ENCODE measurements at regions not wholly inside any gene's neighbourhood (a gene's known extent, or its start where the extent isn't known, plus 50 kb on each side); places are given as distances from the start of the nearest gene placed in this dataset.

GRCh38 chr10:84902553-84902952, 574.2 kb downstream of the CCSER2 start:
- Histone ChIP-seq H3K79me2 (ENCODE audit: insufficient read depth, low read depth) (no peaks in the 10 kb centered on the region), H4K20me1 (ENCODE audit: insufficient read depth) (no peaks in the 10 kb centered on the region), H2AFZ (ENCODE audit: low read depth) (no peak overlapping the region), H3K4me1 (ENCODE audit: low read depth, poor library complexity, severe bottlenecking) (no peaks in the 10 kb centered on the region), H3K4me3 (IDR thresholded peaks at IDR 0.05; ENCODE audit: insufficient read depth, low read depth, low read length) (no peak overlapping the region), H3K27me3 (ENCODE audit: insufficient read depth, low read depth) (no peaks in the 10 kb centered on the region), H3K27ac (no peak overlapping the region), H3K36me3 (ENCODE audit: insufficient read depth) (no peaks in the 10 kb centered on the region), H3K9ac (no peak overlapping the region), H3K4me2 (no peak overlapping the region)
- no peak for TF ChIP-seq CTCF (conservative IDR thresholded peaks at IDR 0.05; ENCODE audit: low read depth, low read length)

- H2AFZ ChIP-seq (ENCODE audit: low read depth) = no peak overlapping the region
- H3K27ac ChIP-seq = no peak overlapping the region
- no peak overlapping the region for H3K9ac ChIP-seq
Measured at GRCh38 chr10:84903320-84903719, 574.9 kb downstream of the CCSER2 start.

GRCh38 chr10:84907461-84908009, 579.1 kb downstream of the CCSER2 start:
- H3K27ac ChIP-seq = no peak overlapping the region

More at GRCh38 chr10:84903320-84903719, 574.9 kb downstream of the CCSER2 start:
- H3K4me2 ChIP-seq = no peak overlapping the region
- no peaks in the 10 kb centered on the region for H3K79me2 ChIP-seq (ENCODE audit: insufficient read depth, low read depth)
- H3K4me3 ChIP-seq (IDR thresholded peaks at IDR 0.05; ENCODE audit: insufficient read depth, low read depth, low read length) = no peak overlapping the region
- no peaks in the 10 kb centered on the region for H3K4me1 ChIP-seq (ENCODE audit: low read depth, poor library complexity, severe bottlenecking)
- H4K20me1 ChIP-seq (ENCODE audit: insufficient read depth) = no peaks in the 10 kb centered on the region
- H3K27me3 ChIP-seq (ENCODE audit: insufficient read depth, low read depth) = no peaks in the 10 kb centered on the region
- no peaks in the 10 kb centered on the region for H3K36me3 ChIP-seq (ENCODE audit: insufficient read depth)
- no peak for TF ChIP-seq CTCF (conservative IDR thresholded peaks at IDR 0.05; ENCODE audit: low read depth, low read length)

GRCh38 chr10:84908491-84908890, 580.1 kb downstream of the CCSER2 start:
- TF ChIP-seq CTCF (conservative IDR thresholded peaks at IDR 0.05; ENCODE audit: low read depth, low read length) = no peak
- Histone ChIP-seq H3K4me1 (ENCODE audit: low read depth, poor library complexity, severe bottlenecking) (no peaks in the 10 kb centered on the region), H3K9ac (no peak overlapping the region), H3K4me2 (no peak overlapping the region), H2AFZ (ENCODE audit: low read depth) (no peak overlapping the region), H3K27me3 (ENCODE audit: insufficient read depth, low read depth) (no peaks in the 10 kb centered on the region), H3K79me2 (ENCODE audit: insufficient read depth, low read depth) (no peaks in the 10 kb centered on the region), H4K20me1 (ENCODE audit: insufficient read depth) (no peaks in the 10 kb centered on the region), H3K36me3 (ENCODE audit: insufficient read depth) (no peaks in the 10 kb centered on the region), H3K27ac (no peak overlapping the region), H3K4me3 (IDR thresholded peaks at IDR 0.05; ENCODE audit: insufficient read depth, low read depth, low read length) (no peak overlapping the region)

More at GRCh38 chr10:84907461-84908009, 579.1 kb downstream of the CCSER2 start:
- no peak for TF ChIP-seq CTCF (conservative IDR thresholded peaks at IDR 0.05; ENCODE audit: low read depth, low read length)
- H3K27me3 ChIP-seq (ENCODE audit: insufficient read depth, low read depth) = no peaks in the 10 kb centered on the region
- no peaks in the 10 kb centered on the region for H3K36me3 ChIP-seq (ENCODE audit: insufficient read depth)
- no peak overlapping the region for H3K4me3 ChIP-seq (IDR thresholded peaks at IDR 0.05; ENCODE audit: insufficient read depth, low read depth, low read length)
- H3K4me2 ChIP-seq = no peak overlapping the region
- no peaks in the 10 kb centered on the region for H3K79me2 ChIP-seq (ENCODE audit: insufficient read depth, low read depth)
- H4K20me1 ChIP-seq (ENCODE audit: insufficient read depth) = no peaks in the 10 kb centered on the region
- no peak overlapping the region for H3K9ac ChIP-seq
- no peaks in the 10 kb centered on the region for H3K4me1 ChIP-seq (ENCODE audit: low read depth, poor library complexity, severe bottlenecking)
- H2AFZ ChIP-seq (ENCODE audit: low read depth) = no peak overlapping the region

Data from KMS-11 (cell line).